ENCODE measurements at regions not wholly inside any gene's neighbourhood (a gene's known extent, or its start where the extent isn't known, plus 50 kb on each side); places are given as distances from the start of the nearest gene placed in this dataset.
"Not testable (repeated sequence)": the region's sequence is repeated elsewhere in the genome, so short reads cannot be mapped to it uniquely, and the experiment has no call there.

DNA sequence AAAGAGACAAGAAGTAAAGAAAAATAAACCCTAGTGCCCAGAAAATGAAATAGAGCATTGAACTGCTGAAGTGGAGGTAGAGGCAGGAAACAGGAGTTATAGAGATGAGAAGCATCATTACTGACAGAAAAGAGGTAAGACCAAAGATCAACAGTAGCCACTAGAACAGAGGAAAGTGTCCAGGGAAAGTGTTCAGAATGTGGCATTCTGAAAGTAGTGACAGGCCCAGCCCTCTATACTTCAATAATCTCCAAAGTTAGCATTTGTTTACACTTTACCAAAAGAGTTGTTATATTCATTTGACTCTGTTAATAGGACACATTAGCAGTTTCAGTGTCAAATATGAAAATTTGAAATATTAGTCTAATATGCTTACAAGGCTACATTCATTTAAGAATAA, 727.1 kb upstream of the NECTIN3 start:
- Histone ChIP-seq H3K9ac (ENCODE audit: low read length) (no peak overlapping the region), H3K36me3 (ENCODE audit: control insufficient read depth, insufficient read depth, low read length) (no peaks in the 10 kb centered on the region), H3K4me1 (ENCODE audit: control insufficient read depth, insufficient read depth, low read length) (no peaks in the 10 kb centered on the region), H3K9me3 (ENCODE audit: control insufficient read depth, insufficient read depth, low read depth, low read length) (no peaks in the 10 kb centered on the region), H3K4me3 (ENCODE audit: low read depth, low read length) (no peak overlapping the region), H3K27me3 (ENCODE audit: control insufficient read depth, insufficient read depth, low read length) (no peaks in the 10 kb centered on the region), H3K27ac (ENCODE audit: low read depth, low read length) (no peak overlapping the region)

GRCh38 chr3:110344897-110345767, 726.5 kb upstream of the NECTIN3 start:
- Histone ChIP-seq H3K9me3 (ENCODE audit: control insufficient read depth, insufficient read depth, low read depth, low read length) (no peaks in the 10 kb centered on the region), H3K4me3 (ENCODE audit: low read depth, low read length) (no peak overlapping the region), H3K27ac (ENCODE audit: low read depth, low read length) (no peak overlapping the region), H3K4me1 (ENCODE audit: control insufficient read depth, insufficient read depth, low read length) (no peaks in the 10 kb centered on the region), H3K27me3 (ENCODE audit: control insufficient read depth, insufficient read depth, low read length) (no peaks in the 10 kb centered on the region), H3K36me3 (ENCODE audit: control insufficient read depth, insufficient read depth, low read length) (no peaks in the 10 kb centered on the region), H3K9ac (ENCODE audit: low read length) (no peak overlapping the region)

GRCh38 chr3:110349295-110349694, 722.3 kb upstream of the NECTIN3 start:
- Histone ChIP-seq H3K9ac (ENCODE audit: low read length) (no peak overlapping the region), H3K4me1 (ENCODE audit: control insufficient read depth, insufficient read depth, low read length) (no peaks in the 10 kb centered on the region), H3K27me3 (ENCODE audit: control insufficient read depth, insufficient read depth, low read length) (no peaks in the 10 kb centered on the region), H3K9me3 (ENCODE audit: control insufficient read depth, insufficient read depth, low read depth, low read length) (no peaks in the 10 kb centered on the region), H3K36me3 (ENCODE audit: control insufficient read depth, insufficient read depth, low read length) (no peaks in the 10 kb centered on the region), H3K4me3 (ENCODE audit: low read depth, low read length) (no peak overlapping the region), H3K27ac (ENCODE audit: low read depth, low read length) (no peak overlapping the region)

GRCh38 chr3:110352841-110353604, 718.6 kb upstream of the NECTIN3 start:
- Histone ChIP-seq H3K27me3 (ENCODE audit: control insufficient read depth, insufficient read depth, low read length) (no peaks in the 10 kb centered on the region), H3K4me3 (ENCODE audit: low read depth, low read length) (no peak overlapping the region), H3K36me3 (ENCODE audit: control insufficient read depth, insufficient read depth, low read length) (no peaks in the 10 kb centered on the region), H3K9me3 (ENCODE audit: control insufficient read depth, insufficient read depth, low read depth, low read length) (0 out of 2 replicates have a peak, but pooled peaks cover 2% of the 10 kb centered on the region), H3K27ac (ENCODE audit: low read depth, low read length) (no peak overlapping the region), H3K4me1 (ENCODE audit: control insufficient read depth, insufficient read depth, low read length) (no peaks in the 10 kb centered on the region), H3K9ac (ENCODE audit: low read length) (no peak overlapping the region)

DNA sequence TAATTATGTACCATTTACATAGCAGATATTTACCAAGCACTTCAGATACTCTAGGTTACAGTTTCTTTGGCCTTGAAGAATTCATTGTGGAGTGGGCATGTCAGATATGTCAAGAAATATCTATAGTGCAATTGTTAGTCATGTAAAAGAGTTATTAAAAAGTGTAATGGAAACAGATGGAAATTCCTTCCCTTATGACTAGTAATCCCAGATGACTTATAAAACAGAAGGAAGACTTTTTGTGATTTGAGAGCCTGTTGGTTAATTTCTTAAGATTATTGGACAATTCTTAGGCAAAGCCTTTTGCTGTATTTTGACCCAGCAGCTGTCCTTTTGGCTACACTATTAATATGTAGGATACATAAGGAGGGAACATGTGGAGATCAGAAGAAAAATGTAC, 708.9 kb upstream of the NECTIN3 start:
- no peaks in the 10 kb centered on the region for H3K9me3 ChIP-seq (ENCODE audit: control insufficient read depth, insufficient read depth, low read depth, low read length)

DNA sequence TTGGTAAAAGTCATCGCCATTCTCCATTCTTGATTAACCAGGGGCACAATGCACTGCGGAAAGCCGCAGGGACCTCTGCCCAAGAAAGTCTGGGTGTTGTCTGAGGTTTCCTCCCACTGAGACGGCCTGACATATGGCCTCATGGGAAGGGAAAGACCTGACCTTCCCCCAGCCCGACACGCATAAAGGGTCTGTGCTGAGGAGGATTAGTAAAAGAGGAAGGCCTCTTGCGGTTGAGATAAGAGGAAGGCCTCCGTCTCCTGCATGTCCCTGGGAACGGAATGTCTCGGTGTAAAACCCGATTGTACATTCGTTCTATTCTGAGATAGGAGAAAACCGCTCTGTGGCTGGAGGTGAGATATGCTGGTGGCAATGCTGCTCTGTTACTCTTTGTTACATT, 704.3 kb upstream of the NECTIN3 start:
- not testable (repeated sequence) for H3K9ac ChIP-seq (ENCODE audit: low read length); H3K27ac ChIP-seq (ENCODE audit: low read depth, low read length); H3K27me3 ChIP-seq (ENCODE audit: control insufficient read depth, insufficient read depth, low read length); H3K36me3 ChIP-seq (ENCODE audit: control insufficient read depth, insufficient read depth, low read length); H3K4me1 ChIP-seq (ENCODE audit: control insufficient read depth, insufficient read depth, low read length); H3K4me3 ChIP-seq (ENCODE audit: low read depth, low read length); H3K9me3 ChIP-seq (ENCODE audit: control insufficient read depth, insufficient read depth, low read depth, low read length)

More for the DNA sequence above, 708.9 kb upstream of the NECTIN3 start:
- Histone ChIP-seq H3K4me1 (ENCODE audit: control insufficient read depth, insufficient read depth, low read length) (no peaks in the 10 kb centered on the region), H3K36me3 (ENCODE audit: control insufficient read depth, insufficient read depth, low read length) (no peaks in the 10 kb centered on the region), H3K27me3 (ENCODE audit: control insufficient read depth, insufficient read depth, low read length) (no peaks in the 10 kb centered on the region), H3K27ac (ENCODE audit: low read depth, low read length) (no peak overlapping the region), H3K9ac (ENCODE audit: low read length) (no peak overlapping the region), H3K4me3 (ENCODE audit: low read depth, low read length) (no peak overlapping the region)

DNA sequence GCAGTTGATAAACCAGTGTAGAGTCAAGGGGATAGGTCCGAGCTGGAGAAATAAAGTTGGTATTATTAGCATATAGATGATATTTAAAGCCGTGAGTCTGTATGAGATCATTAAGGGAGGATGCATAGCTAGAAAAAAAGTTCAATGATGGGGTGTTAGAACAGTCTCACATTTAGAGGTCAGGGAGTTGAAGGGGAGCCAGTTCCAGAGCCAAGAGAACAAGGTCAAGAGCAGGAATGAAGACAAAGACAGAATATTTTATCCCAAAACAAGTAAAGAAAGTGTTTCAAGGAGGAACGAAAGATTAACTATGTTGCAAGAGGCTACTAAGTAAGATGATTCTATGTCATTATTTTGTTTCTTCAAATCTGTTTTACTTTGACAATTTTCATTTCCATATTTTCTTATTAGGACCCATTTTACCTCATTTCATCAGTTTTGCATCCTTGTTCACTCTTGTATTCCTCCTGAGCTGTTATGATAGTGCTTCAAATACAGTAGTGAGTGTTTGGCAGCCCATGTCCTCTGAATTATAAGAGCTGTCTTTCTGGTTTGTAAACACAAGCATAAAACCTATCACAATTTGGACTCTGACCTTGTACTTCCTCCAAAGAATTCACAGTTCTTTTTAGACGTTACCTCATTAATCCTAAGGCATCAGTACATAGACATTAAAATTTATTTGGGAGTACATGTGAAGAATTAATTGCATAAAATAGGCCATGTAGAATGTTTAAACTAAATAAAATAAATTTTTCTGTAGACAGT, 695.7 kb upstream of the NECTIN3 start:
- H3K36me3 ChIP-seq (ENCODE audit: control insufficient read depth, insufficient read depth, low read length): no peaks in the 10 kb centered on the region
- no peaks in the 10 kb centered on the region for H3K4me1 ChIP-seq (ENCODE audit: control insufficient read depth, insufficient read depth, low read length)
- no peak overlapping the region for H3K4me3 ChIP-seq (ENCODE audit: low read depth, low read length)
- H3K9ac ChIP-seq (ENCODE audit: low read length): no peak overlapping the region
- no peak overlapping the region for H3K27ac ChIP-seq (ENCODE audit: low read depth, low read length)
- no peaks in the 10 kb centered on the region for H3K27me3 ChIP-seq (ENCODE audit: control insufficient read depth, insufficient read depth, low read length)
- H3K9me3 ChIP-seq (ENCODE audit: control insufficient read depth, insufficient read depth, low read depth, low read length): no peaks in the 10 kb centered on the region

DNA sequence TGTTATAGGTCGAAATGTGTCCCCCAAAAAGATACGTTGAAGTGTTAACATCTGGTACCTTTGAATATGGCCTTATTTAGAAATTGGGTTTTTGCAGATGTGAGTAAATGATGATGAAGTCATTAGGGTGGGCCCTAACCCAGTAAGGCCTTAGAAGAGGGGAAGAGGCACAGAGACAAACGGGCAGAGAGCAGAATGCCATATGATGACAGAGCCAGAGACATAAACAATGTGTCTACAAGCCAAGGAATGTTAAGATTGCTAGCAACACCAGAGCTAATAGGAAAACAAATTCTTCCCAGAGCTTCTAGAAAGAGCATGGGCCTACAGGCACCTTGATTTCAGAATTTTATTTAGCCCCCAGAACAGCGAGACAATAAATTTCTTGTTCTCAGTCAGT, 693.1 kb upstream of the NECTIN3 start:
- H3K9me3 ChIP-seq (ENCODE audit: control insufficient read depth, insufficient read depth, low read depth, low read length): no peaks in the 10 kb centered on the region
- no peaks in the 10 kb centered on the region for H3K4me1 ChIP-seq (ENCODE audit: control insufficient read depth, insufficient read depth, low read length)
- H3K9ac ChIP-seq (ENCODE audit: low read length): no peak overlapping the region
- no peaks in the 10 kb centered on the region for H3K27me3 ChIP-seq (ENCODE audit: control insufficient read depth, insufficient read depth, low read length)
- H3K27ac ChIP-seq (ENCODE audit: low read depth, low read length): no peak overlapping the region
- H3K36me3 ChIP-seq (ENCODE audit: control insufficient read depth, insufficient read depth, low read length): no peaks in the 10 kb centered on the region
- no peak overlapping the region for H3K4me3 ChIP-seq (ENCODE audit: low read depth, low read length)

GRCh38 chr3:110381992-110382391, 689.6 kb upstream of the NECTIN3 start:
- Histone ChIP-seq H3K9ac (ENCODE audit: low read length) (no peak overlapping the region), H3K4me3 (ENCODE audit: low read depth, low read length) (no peak overlapping the region), H3K27me3 (ENCODE audit: control insufficient read depth, insufficient read depth, low read length) (no peaks in the 10 kb centered on the region), H3K4me1 (ENCODE audit: control insufficient read depth, insufficient read depth, low read length) (no peaks in the 10 kb centered on the region), H3K27ac (ENCODE audit: low read depth, low read length) (no peak overlapping the region), H3K36me3 (ENCODE audit: control insufficient read depth, insufficient read depth, low read length) (no peaks in the 10 kb centered on the region), H3K9me3 (ENCODE audit: control insufficient read depth, insufficient read depth, low read depth, low read length) (no peaks in the 10 kb centered on the region)

DNA sequence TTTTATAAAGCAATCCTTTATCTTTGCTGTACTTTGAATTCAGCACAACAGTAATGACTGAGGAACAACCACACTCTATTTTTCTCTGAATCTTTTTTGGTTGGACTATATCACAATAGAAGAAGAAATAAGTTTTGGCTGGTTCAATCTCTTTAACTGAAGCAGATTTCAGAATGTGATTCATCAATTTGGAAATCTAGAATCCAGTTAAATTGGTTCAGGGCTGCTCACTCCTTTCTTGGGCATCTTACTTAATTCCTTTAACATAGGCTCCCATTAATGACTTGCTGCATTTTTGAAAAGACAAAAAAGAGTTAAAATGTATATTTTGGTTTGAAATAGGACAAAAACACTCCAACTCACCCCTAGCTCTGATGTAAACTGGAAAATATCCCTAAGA, 688.3 kb upstream of the NECTIN3 start:
- Histone ChIP-seq H3K4me1 (ENCODE audit: control insufficient read depth, insufficient read depth, low read length) (no peaks in the 10 kb centered on the region), H3K9me3 (ENCODE audit: control insufficient read depth, insufficient read depth, low read depth, low read length) (no peaks in the 10 kb centered on the region), H3K36me3 (ENCODE audit: control insufficient read depth, insufficient read depth, low read length) (no peaks in the 10 kb centered on the region), H3K27ac (ENCODE audit: low read depth, low read length) (no peak overlapping the region), H3K9ac (ENCODE audit: low read length) (no peak overlapping the region), H3K4me3 (ENCODE audit: low read depth, low read length) (no peak overlapping the region), H3K27me3 (ENCODE audit: control insufficient read depth, insufficient read depth, low read length) (no peaks in the 10 kb centered on the region)

- H3K4me1 ChIP-seq (ENCODE audit: control insufficient read depth, insufficient read depth, low read length): no peaks in the 10 kb centered on the region
- H3K9ac ChIP-seq (ENCODE audit: low read length): no peak overlapping the region
- H3K27me3 ChIP-seq (ENCODE audit: control insufficient read depth, insufficient read depth, low read length): no peaks in the 10 kb centered on the region
- H3K4me3 ChIP-seq (ENCODE audit: low read depth, low read length): no peak overlapping the region
- no peak overlapping the region for H3K27ac ChIP-seq (ENCODE audit: low read depth, low read length)
- no peaks in the 10 kb centered on the region for H3K36me3 ChIP-seq (ENCODE audit: control insufficient read depth, insufficient read depth, low read length)
- H3K9me3 ChIP-seq (ENCODE audit: control insufficient read depth, insufficient read depth, low read depth, low read length): no peaks in the 10 kb centered on the region
Observed at GRCh38 chr3:110384601-110385000, 687.0 kb upstream of the NECTIN3 start.

All from HUES6 (cell line).